ENCODE measurements at regions not wholly inside any gene's neighbourhood (a gene's known extent, or its start where the extent isn't known, plus 50 kb on each side); places are given as distances from the start of the nearest gene placed in this dataset.
"Not testable (repeated sequence)": the region's sequence is repeated elsewhere in the genome, so short reads cannot be mapped to it uniquely, and the experiment has no call there.

DNA sequence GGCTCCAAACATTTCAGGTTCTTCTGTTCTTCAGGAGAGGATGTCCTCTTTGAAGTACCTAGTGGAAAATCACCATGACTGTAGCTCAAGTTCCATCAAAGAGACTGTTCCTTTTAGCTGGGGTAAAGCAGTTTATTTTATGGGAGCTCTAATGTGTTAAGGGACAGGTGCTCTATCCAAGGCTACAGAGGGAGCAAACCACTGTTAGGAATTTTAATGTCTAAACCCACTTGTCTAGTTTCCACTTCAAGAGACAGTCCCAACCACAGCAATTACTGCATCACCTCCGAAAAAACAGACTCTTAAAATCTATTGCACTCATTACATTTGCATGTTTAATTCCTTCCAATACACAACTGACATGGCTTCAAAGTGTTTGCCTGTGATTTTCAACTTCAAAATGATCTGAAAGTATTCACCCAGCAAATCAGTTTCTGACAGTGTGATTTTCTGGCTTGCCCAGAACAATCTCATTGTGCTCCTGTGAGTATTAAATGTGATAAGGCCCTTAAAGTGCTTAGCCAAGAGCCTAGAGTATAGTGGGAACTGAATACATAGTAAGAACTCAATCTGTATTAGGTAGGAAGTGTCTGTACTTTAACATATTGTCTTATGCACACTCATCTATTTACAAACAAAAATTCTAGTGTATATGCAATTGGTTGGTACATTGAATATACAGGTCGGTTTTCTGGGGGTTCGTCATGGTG lies 266.5 kb upstream of the CCDC54 start:
- ATAC-seq: no peak

GRCh38 chr3:107111872-107112271 lies 265.4 kb upstream of the CCDC54 start:
- no peak for ATAC-seq

DNA sequence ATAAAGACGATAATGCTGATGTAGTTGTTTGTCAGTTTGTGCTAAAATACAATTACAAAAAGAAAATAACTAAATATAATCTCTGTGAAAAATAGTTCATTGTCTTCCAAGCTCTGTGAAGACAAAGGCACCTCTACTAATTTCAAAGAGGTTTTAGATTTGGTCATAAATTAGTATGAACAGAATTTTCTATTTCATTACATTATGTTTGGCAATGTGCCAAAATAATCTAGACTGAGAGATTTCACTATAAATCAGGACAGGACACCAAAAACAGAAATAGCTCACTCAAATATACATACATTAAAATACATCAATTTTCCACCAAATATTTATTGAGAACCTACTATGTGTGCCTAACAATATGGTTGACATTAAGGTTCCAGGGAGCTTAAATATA lies 264.9 kb upstream of the CCDC54 start:
- ATAC-seq: no peak

GRCh38 chr3:107116251-107116650 lies 261.0 kb upstream of the CCDC54 start:
- no peak for ATAC-seq

- ATAC-seq: no peak
Measured at GRCh38 chr3:107117156-107117555, 260.1 kb upstream of the CCDC54 start.

DNA sequence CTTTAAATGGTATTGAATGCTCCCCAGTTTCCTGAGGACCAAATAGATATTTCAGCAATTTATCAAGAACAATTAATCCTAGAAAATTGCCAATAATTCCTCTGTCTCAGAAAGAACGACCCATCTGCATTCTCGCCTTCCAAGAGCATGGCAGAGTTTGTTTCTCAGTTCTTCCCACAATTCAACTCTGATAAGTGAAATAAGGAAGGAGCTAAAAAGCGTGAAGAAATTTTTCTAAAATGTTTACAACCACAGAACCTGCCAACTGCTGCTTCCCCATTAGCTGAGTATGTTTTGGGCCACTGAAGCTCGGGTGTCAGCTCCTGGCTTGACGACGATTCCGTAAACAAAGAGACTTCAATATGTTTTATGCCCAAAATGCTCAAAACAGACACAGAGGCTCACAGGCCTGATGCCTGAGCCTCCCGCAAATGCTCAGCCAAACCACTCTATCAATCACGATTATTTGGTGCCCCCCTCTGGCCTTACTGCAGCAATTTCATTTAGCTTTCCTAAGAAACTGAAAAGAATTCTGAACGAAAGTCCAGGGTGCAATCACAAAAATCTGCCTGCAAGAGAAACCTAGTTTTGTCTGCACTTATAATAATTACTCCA lies 259.2 kb upstream of the CCDC54 start:
- no peak for ATAC-seq

DNA sequence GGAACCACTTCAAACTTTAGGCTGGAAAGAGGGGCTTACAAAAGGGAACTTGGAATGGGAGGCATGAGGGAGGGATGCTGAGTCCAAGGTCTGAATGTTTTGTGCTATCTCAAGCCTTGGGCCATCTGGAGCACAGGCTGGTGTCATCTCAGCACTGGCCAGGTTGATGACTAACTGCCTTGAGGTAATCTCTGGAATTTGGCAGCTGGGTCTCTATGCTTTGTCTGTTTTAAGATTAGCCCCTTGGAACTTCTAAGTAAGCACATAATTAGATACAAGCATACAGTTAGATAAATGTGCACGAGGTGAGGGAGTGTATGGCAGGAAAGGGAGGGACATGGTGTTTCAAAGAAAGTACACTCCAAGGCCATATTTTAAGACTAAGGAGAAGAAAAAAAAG lies 252.4 kb upstream of the CCDC54 start:
- ATAC-seq: no peak

DNA sequence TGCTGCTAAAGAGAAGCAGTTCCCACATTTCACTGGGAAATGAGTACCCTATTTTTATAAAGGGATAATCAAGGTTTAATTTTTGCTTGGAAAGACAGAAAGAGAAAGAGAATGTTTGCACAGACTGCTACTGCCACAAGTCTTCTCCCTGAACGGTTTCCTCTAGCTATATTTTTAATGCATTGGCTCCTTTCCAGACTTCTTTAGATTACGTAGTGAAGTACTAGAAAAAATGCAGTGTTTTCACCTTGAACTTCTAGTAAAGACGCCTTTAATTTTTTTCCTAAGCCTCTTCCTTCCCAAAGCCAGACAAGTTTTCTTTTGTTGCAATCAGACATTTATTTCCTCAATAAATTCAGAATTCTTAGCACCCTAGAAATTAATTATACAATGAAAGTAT lies 248.3 kb upstream of the CCDC54 start:
- ATAC-seq: no peak

DNA sequence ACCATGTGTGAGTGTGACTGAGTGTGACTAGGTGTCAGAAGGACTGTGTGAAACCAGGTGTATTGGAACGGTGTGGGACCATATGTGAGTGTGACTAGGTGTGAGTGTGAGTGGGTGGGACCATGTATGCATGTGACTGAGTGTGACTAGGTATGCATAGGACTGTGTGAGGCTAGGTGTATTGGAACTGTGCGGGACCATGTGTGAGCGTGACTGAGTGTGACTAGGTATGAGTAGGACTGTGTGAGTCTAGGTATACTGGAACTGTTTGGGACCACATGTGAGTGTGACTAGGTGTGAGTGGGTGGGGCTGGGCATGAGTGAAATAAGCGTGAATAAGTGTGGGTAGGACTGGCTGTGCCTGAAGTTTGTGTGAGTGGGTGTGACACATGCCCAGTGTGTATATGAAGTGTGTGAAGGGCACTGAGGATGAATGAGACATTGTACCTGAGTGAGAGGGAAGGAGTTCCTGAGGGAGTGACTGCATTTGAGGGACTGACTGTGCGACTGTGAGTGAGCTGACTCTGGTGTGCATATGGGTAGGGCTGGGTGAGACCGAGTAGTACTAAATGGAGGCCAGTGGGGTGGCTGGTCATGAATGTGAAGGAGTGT lies 247.0 kb upstream of the CCDC54 start:
- no peak for ATAC-seq

- ATAC-seq: no peak
Measured at GRCh38 chr3:107132674-107133073, 244.6 kb upstream of the CCDC54 start.

- no peak for ATAC-seq
Measured at GRCh38 chr3:107133891-107134290, 243.3 kb upstream of the CCDC54 start.

- no peak for ATAC-seq
Measured at GRCh38 chr3:107142171-107142570, 235.1 kb upstream of the CCDC54 start.

DNA sequence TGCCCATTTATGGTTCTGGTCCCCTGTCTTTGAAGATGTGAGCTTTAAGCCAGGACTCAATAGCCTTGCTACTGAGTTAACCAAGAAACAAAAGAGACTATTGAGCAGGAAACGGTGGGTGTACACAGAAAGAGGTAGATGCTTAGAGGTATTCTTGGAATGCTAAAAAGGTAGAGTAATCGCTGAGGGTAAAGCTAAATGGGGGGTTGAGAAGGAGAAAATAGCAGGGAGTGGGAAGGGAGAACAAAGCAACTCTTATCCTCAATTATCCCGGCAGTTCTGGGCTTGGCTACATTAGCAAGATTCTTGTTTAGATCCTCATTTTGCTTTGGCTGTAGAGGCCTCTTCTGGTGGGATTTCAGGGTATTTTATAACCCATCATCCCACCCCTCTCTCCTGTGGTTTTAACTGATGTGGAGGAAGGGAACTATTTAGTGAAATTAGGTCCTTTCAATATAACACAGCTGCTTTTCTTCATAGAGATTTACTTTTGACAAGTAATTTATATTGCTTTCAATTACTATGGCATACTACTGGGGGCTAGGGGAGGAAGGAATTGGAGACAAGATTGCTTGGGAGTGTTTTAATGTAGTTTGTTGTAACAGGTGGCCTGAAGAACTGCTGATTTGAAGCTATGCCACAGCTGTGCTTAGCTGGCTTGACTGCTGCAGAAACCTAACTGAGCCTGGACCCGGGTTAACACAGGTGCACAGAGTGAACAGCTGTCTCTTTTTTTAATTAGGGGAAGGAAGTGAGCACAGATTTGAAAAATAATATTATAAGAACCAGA lies 234.3 kb upstream of the CCDC54 start:
- no peak for ATAC-seq

GRCh38 chr3:107150675-107151074 lies 226.6 kb upstream of the CCDC54 start:
- no peak for ATAC-seq

GRCh38 chr3:107153981-107154380 lies 223.3 kb upstream of the CCDC54 start:
- ATAC-seq: no peak

DNA sequence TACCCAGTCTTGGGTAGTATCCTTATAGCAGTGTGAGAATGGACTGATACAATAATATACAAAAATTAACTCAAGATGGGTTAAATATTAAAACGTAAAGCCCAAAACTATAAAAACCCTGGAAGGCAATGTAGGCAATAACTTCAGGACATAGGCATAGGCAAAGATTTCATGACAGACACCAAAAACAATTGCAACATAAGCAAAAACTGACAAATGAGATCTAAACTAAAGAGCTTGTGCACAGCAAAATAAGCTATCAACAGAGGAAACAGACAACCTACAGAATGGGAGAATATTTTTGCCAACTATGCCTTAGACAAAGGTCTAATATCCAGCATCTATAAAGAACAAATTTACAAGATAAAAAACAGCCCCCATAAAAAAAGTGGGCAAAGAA lies 204.8 kb upstream of the CCDC54 start:
- no peak for ATAC-seq

GRCh38 chr3:107184375-107184774 lies 192.9 kb upstream of the CCDC54 start:
- no peak for ATAC-seq

DNA sequence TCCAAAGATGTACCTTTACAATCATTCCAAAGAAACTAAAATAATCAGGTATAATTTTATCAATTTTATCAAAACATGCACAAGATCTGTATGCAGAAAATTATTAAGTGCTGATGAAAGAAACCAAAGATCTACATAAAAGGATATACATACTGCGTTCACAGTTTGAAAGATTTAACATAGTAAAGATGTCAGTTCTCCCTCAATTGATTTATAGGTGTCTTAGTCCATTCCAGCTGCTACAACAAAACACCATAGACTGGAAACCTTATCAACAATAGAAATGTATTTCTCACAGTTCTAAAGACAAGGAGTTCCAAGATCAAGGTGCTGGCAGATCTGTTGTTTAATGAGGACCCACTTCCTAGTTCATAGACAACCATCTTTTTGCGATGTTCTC lies 189.0 kb upstream of the CCDC54 start:
- no peak for ATAC-seq

- ATAC-seq: no peak
Measured at GRCh38 chr3:107189158-107189791, 188.0 kb upstream of the CCDC54 start.

- no peak for ATAC-seq
Measured at GRCh38 chr3:107193116-107193515, 184.1 kb upstream of the CCDC54 start.

- no peak for ATAC-seq
Measured at GRCh38 chr3:107198581-107199181, 178.6 kb upstream of the CCDC54 start.

DNA sequence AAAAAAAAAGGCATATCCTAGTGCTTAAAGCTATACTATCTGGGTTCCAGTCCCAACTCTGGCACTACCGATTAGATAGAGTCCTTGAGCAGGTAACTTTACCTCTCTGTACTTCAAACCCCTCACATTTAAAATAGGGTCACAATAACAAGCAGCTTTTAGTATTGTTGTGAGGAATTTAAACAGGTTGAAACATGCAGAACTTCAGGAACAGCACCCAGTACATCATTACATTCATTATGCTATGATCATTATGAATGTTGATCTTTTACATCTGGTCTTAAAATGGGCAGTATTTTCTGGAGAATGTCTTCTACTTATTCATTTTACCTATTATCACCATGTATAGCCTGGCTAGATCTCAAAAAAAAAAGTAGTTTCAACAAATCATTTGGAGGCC lies 176.1 kb upstream of the CCDC54 start:
- no peak for ATAC-seq

DNA sequence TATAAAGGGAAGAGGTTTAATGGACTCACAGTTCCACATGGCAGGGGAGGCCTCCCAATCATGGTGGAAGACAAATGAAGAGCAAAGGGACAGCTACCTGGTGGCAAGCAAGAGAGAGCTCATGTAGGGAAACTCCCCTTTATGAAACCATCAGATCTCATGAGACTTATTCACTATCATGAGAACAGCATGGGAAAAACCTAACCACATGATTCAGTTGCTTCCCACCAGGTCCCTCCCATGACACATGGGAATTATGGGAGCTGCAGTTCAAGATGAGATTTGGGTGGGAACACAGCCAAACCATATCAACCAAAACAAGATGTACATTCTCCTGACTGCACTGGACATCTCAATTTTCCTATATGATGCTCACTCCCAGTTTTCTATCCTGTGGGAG lies 174.4 kb upstream of the CCDC54 start:
- ATAC-seq: not testable (repeated sequence)

All from activated CD4-positive, CD25-positive, alpha-beta regulatory T cell treated with anti-CD3 and anti-CD28 coated beads, Interleukin-2, amount 50 U/mL, for 24 hours (primary cell).